ENCODE measurements at regions not wholly inside any gene's neighbourhood (a gene's known extent, or its start where the extent isn't known, plus 50 kb on each side); places are given as distances from the start of the nearest gene placed in this dataset.

DNA sequence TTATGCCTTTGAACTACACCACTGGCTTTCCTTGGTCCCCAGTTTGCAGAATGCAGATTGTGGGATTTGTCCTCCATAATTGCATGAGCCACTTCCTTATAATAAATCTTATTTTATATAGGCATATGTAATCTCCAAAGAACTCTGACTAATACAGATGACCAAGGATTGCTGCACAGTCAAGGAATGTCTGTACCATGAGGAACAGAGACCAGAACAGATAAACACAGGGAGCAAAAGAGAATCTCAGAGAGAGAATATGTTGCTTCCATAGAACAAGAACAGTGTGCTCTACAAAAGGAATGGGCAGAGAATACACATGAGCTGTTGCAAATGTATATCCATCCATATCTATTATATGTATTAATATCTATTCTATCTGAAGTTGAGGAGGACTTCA, 111.1 kb downstream of the ADRA2C start:
- TF ChIP-seq, protein P1, sequence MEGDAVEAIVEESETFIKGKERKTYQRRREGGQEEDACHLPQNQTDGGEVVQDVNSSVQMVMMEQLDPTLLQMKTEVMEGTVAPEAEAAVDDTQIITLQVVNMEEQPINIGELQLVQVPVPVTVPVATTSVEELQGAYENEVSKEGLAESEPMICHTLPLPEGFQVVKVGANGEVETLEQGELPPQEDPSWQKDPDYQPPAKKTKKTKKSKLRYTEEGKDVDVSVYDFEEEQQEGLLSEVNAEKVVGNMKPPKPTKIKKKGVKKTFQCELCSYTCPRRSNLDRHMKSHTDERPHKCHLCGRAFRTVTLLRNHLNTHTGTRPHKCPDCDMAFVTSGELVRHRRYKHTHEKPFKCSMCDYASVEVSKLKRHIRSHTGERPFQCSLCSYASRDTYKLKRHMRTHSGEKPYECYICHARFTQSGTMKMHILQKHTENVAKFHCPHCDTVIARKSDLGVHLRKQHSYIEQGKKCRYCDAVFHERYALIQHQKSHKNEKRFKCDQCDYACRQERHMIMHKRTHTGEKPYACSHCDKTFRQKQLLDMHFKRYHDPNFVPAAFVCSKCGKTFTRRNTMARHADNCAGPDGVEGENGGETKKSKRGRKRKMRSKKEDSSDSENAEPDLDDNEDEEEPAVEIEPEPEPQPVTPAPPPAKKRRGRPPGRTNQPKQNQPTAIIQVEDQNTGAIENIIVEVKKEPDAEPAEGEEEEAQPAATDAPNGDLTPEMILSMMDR (IDR thresholded peaks at IDR 0.05; ENCODE audit: insufficient read depth, low read depth, low read length): no peak
- no peak for TF ChIP-seq EZH2 (IDR thresholded peaks at IDR 0.05; ENCODE audit: insufficient read depth, low read length)
